Breast epithelium (tissue), 4 donors: ENCODE measurements at regions not wholly inside any gene's neighbourhood (a gene's known extent, or its start where the extent isn't known, plus 50 kb on each side); places are given as distances from the start of the nearest gene placed in this dataset.

ENCODE experiments used
- DNase-seq, 2 donors: peaks; one replicate each; pipeline ENCODE4 v3.0.0-alpha.2; 2019; ENCODE audit warnings: low spot score in 2 of 2
- H3K27ac ChIP-seq, 2 donors: fragments of 200-600 bp; sonication (generic) in 1 of 2; one replicate each; pipeline ENCODE4 v1.5.1; 2016 to 2019; ENCODE audit warnings: mild to moderate bottlenecking in 1 of 2
- H3K27me3 ChIP-seq, 2 donors: fragments of 200-600 bp; sonication (generic) in 1 of 2; one replicate each; pipeline versions ENCODE4 v1.5.1 to v1.6.0; 2017 to 2019; ENCODE audit warnings: control low read depth in 1 of 2, mild to moderate bottlenecking in 1 of 2
- H3K36me3 ChIP-seq: fragments of 200-600 bp; one replicate; pipeline ENCODE4 v1.5.1; 2019
- H3K4me1 ChIP-seq, 2 donors: fragments of 200-600 bp; sonication (generic); one replicate each; pipeline ENCODE4 v1.5.1; 2016 to 2019; ENCODE audit warnings: control low read depth in 1 of 2
- H3K4me3 ChIP-seq, 3 donors: fragments of 200-600 bp; sonication (generic); 1 replicate in 2 of 3; 2 replicates in 1 of 3; pipeline ENCODE4 v1.5.1; 2016 to 2019; ENCODE audit warnings: mild to moderate bottlenecking in 3 of 3, moderate library complexity in 2 of 3
- H3K9me3 ChIP-seq, 2 donors: fragments of 200-600 bp; sonication (generic) in 1 of 2; one replicate each; pipeline ENCODE4 v1.5.1; 2016 to 2019; ENCODE audit warnings: control low read depth in 1 of 2
- POLR2A ChIP-seq: fragments of 450-650 bp; IDR thresholded peaks from one replicate; pipeline ENCODE4 v1.6.1; 2016; ENCODE audit warnings: antibody characterized with exemption, mild to moderate bottlenecking, moderate library complexity
- POLR2AphosphoS5 ChIP-seq, 3 donors: sonication (generic); formaldehyde crosslinking; IDR thresholded peaks; one replicate each; pipeline ENCODE4 v1.6.1; 2017; ENCODE audit warnings: antibody characterized with exemption in 3 of 3
- intact Hi-C: fragments of 100-400 bp; cut with DNase I; formaldehyde crosslinking; loops from one replicate; pipeline ENCODE4 v1.15.1; 2023; ENCODE audit warnings: low total_unique reads
- TF ChIP-seq, protein P1 (sequence below), 3 donors: fragments of 450-650 bp; IDR thresholded peaks; one replicate each; pipeline ENCODE4 v1.5.1; 2016 to 2017; ENCODE audit warnings: antibody characterized with exemption in 3 of 3, mild to moderate bottlenecking in 3 of 3, moderate library complexity in 3 of 3

DNA sequence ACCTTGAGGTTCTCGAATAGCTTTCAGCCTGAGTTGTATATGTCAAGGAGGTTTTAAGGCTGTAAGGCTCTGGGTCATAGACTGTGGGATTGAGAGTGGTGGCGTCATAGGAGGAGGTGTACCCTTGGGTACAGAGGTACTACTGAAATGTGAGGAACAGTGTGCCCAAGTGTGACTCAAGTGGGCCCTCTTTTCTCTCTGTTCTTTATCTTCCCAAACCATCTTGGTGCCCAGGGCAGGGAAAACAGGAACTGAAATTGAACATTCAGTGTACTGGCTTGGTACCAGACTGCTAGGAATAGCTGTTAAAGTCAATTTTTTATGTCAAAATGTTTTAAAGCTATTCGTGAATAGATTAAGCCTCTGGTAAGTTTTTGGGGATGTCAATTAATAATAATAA is 136.2 kb upstream of the RPS6KA3 start:
- Histone ChIP-seq H3K4me1 (no peaks in the 10 kb centered on the region), H3K9me3 (no peaks in the 10 kb centered on the region), H3K27ac (no peak overlapping the region), H3K36me3 (no peaks in the 10 kb centered on the region), H3K27me3 (peaks cover 0 to 25% of the 10 kb centered on the region in 2 donors), H3K4me3 (no peak overlapping the region)
- intact Hi-C loops: no loop called here
- TF ChIP-seq, protein P1, sequence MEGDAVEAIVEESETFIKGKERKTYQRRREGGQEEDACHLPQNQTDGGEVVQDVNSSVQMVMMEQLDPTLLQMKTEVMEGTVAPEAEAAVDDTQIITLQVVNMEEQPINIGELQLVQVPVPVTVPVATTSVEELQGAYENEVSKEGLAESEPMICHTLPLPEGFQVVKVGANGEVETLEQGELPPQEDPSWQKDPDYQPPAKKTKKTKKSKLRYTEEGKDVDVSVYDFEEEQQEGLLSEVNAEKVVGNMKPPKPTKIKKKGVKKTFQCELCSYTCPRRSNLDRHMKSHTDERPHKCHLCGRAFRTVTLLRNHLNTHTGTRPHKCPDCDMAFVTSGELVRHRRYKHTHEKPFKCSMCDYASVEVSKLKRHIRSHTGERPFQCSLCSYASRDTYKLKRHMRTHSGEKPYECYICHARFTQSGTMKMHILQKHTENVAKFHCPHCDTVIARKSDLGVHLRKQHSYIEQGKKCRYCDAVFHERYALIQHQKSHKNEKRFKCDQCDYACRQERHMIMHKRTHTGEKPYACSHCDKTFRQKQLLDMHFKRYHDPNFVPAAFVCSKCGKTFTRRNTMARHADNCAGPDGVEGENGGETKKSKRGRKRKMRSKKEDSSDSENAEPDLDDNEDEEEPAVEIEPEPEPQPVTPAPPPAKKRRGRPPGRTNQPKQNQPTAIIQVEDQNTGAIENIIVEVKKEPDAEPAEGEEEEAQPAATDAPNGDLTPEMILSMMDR (IDR thresholded peaks at IDR 0.05): no peak
- TF ChIP-seq POLR2A: no peak
- TF ChIP-seq POLR2AphosphoS5 (IDR thresholded peaks at IDR 0.05): no peak
- DNase-seq: no peak

DNA sequence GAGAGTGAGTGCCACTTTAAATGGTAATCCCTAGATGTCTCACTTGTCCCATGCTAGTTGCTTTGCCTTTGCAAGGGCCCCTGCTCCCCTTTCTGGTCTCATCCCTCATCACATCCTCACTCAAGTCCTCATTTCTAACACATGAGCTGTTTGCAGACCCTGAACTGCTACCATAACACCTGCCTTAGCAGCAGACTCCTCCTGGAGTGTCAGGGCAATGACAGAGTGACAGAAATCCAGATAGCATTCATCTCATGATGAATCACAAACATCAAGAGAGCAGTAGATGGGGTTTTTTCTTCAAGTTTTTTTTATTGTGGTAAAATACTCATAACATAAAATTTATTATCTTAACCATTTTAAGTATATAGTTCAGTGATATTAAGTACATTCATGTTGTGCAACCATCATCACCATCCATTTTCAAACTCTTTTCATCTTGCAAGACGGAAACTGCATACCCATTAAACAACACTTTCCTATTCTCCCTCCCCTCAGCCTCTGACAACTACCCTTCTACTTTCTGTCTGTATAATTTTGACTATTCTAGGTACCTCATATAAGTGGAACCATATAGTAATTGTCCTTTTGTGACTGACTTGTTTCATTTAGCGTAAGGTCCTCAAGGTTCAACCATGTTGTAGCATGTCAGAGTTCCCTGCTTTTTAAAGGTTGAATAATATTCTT is 133.2 kb upstream of the RPS6KA3 start:
- Histone ChIP-seq H3K9me3 (no peaks in the 10 kb centered on the region), H3K36me3 (no peaks in the 10 kb centered on the region), H3K27me3 (peaks cover 0 to 35% of the 10 kb centered on the region in 2 donors), H3K4me3 (no peak overlapping the region), H3K27ac (no peak overlapping the region), H3K4me1 (no peaks in the 10 kb centered on the region)
- no peak for TF ChIP-seq POLR2A
- DNase-seq: no peak
- intact Hi-C loops: no loop called here

DNA sequence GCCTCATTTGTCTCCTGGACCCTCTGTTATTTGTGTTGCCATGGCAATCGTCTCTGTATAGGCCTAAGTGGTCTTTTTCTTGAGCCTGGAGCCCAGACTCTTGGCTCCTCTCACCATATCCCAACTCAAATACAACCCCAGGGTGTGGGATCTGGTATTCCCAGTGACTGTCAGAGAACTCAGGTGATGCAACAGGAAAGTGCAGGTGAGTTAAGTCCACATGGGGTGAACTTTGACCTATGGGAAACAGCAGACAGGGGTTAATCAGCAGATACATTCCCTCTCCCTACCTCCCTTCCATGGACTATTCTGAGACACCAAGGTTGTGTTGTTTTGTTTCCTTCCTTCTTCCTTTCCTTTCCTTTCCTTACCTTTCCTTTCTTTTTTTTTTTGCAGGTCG is 130.9 kb upstream of the RPS6KA3 start:
- H3K36me3 ChIP-seq: no peaks in the 10 kb centered on the region
- H3K27ac ChIP-seq: no peak overlapping the region
- H3K9me3 ChIP-seq: no peaks in the 10 kb centered on the region
- DNase-seq: no peak
- H3K4me3 ChIP-seq: no peak overlapping the region
- H3K4me1 ChIP-seq: no peaks in the 10 kb centered on the region
- peaks cover 0 to 39% of the 10 kb centered on the region in 2 donors for H3K27me3 ChIP-seq
- intact Hi-C loops: no loop called here
- TF ChIP-seq POLR2A (no peak), POLR2AphosphoS5 (IDR thresholded peaks at IDR 0.05) (no peak)
- TF ChIP-seq, protein P1 (IDR thresholded peaks at IDR 0.05): no peak

DNA sequence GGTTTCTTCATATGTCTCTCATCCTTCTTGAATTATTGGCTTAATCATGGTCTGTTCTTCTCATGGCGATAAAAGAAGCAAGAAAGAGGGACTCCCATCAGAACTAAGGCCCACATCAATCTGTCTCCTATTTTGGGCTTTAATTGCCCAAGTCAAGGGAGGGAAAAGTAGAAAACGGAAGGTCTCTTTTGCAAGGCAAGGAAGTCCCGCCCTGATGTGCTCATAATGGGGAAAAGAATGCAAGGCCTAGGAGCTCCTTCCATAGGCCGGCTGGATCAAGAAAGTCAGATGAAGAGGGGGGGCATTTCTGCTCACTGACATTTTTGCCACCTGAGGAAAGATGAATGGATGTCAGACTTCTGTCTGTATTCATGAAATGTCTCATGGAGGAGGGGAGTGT is 127.7 kb upstream of the RPS6KA3 start:
- no peaks in the 10 kb centered on the region for H3K4me1 ChIP-seq
- TF ChIP-seq, protein P1 (IDR thresholded peaks at IDR 0.05): no peak
- TF ChIP-seq POLR2A (no peak), POLR2AphosphoS5 (IDR thresholded peaks at IDR 0.05) (no peak)
- no peaks in the 10 kb centered on the region for H3K36me3 ChIP-seq
- intact Hi-C loops: no loop called here
- peaks cover 0 to 29% of the 10 kb centered on the region in 2 donors for H3K27me3 ChIP-seq
- H3K4me3 ChIP-seq: no peak overlapping the region
- DNase-seq: no peak
- H3K27ac ChIP-seq: no peak overlapping the region
- no peaks in the 10 kb centered on the region for H3K9me3 ChIP-seq

DNA sequence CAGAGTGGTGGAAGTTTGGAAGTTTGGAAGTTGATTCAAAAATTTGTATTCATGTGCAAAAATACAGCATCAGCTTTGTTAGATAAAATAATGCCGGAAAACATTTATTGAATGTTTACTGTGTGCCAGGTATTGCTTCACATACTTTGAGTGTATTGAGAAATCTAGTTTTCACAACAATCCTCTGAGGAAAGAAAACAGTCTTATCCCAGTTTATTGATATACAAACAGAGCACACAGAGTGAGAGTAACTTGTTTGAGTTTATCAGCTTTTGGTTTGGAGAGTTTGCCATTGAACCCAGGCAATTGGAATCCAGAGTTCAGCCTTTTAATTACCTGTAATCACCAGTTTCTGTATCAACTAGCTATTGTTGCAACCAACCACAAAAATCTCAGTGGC is 127.2 kb upstream of the RPS6KA3 start:
- H3K4me3 ChIP-seq: no peak overlapping the region
- H3K27me3 ChIP-seq: peaks cover 0 to 26% of the 10 kb centered on the region in 2 donors
- no peak overlapping the region for H3K27ac ChIP-seq
- TF ChIP-seq POLR2AphosphoS5 (IDR thresholded peaks at IDR 0.05): no peak
- no peak for TF ChIP-seq POLR2A
- TF ChIP-seq, protein P1 (IDR thresholded peaks at IDR 0.05): no peak
- H3K9me3 ChIP-seq: no peaks in the 10 kb centered on the region
- intact Hi-C loops: no loop called here
- no peak for DNase-seq
- no peaks in the 10 kb centered on the region for H3K36me3 ChIP-seq
- H3K4me1 ChIP-seq: no peaks in the 10 kb centered on the region
